ENCODE measurements at regions not wholly inside any gene's neighbourhood (a gene's known extent, or its start where the extent isn't known, plus 50 kb on each side); places are given as distances from the start of the nearest gene placed in this dataset.

GRCh38 chr15:99916668-99917223, 183.5 kb upstream of the LYSMD4 start:
- ATAC-seq = no peak
- TF ChIP-seq ARNTL (CRISPR knock-in tag; IDR thresholded peaks at IDR 0.05; ENCODE audit: borderline replicate concordance, low read depth) (no peak), ZFP30 (CRISPR knock-in tag; IDR thresholded peaks at IDR 0.05) (no peak), TCF4 (CRISPR knock-in tag; IDR thresholded peaks at IDR 0.05; ENCODE audit: borderline replicate concordance) (no peak), ESRRG (CRISPR knock-in tag; IDR thresholded peaks at IDR 0.05) (no peak), ZC3H10 (CRISPR knock-in tag; IDR thresholded peaks at IDR 0.05) (no peak), RARB (CRISPR knock-in tag; IDR thresholded peaks at IDR 0.05) (no peak), ISL1 (CRISPR knock-in tag; IDR thresholded peaks at IDR 0.05) (no peak), PATZ1 (CRISPR knock-in tag; IDR thresholded peaks at IDR 0.05; ENCODE audit: borderline replicate concordance) (no peak), OSR1 (CRISPR knock-in tag; IDR thresholded peaks at IDR 0.05) (no peak), CSDC2 (CRISPR knock-in tag; IDR thresholded peaks at IDR 0.05) (no peak), POU6F1 (CRISPR knock-in tag; IDR thresholded peaks at IDR 0.05; ENCODE audit: borderline replicate concordance, low read depth) (no peak), TSHZ2 (CRISPR knock-in tag; IDR thresholded peaks at IDR 0.05) (no peak), ZNF70 (CRISPR knock-in tag; IDR thresholded peaks at IDR 0.05) (no peak)

- ATAC-seq = no peak
- TF ChIP-seq ZNF70 (CRISPR knock-in tag; IDR thresholded peaks at IDR 0.05) (no peak), CSDC2 (CRISPR knock-in tag; IDR thresholded peaks at IDR 0.05) (no peak), ZNF565 (CRISPR knock-in tag; conservative IDR thresholded peaks at IDR 0.05; ENCODE audit: low read depth) (no peak), PATZ1 (CRISPR knock-in tag; IDR thresholded peaks at IDR 0.05; ENCODE audit: borderline replicate concordance) (no peak), ZFP30 (CRISPR knock-in tag; IDR thresholded peaks at IDR 0.05) (no peak), ARNTL (CRISPR knock-in tag; IDR thresholded peaks at IDR 0.05; ENCODE audit: borderline replicate concordance, low read depth) (no peak), TCF4 (CRISPR knock-in tag; IDR thresholded peaks at IDR 0.05; ENCODE audit: borderline replicate concordance) (no peak), SNAI2 (CRISPR knock-in tag; IDR thresholded peaks at IDR 0.05) (no peak), RARB (CRISPR knock-in tag; IDR thresholded peaks at IDR 0.05) (no peak), ZFP3 (CRISPR knock-in tag; IDR thresholded peaks at IDR 0.05) (no peak), POU6F1 (CRISPR knock-in tag; IDR thresholded peaks at IDR 0.05; ENCODE audit: borderline replicate concordance, low read depth) (no peak), CSRNP3 (CRISPR knock-in tag; IDR thresholded peaks at IDR 0.05) (no peak)
Measured at GRCh38 chr15:99914723-99915122, 181.5 kb upstream of the LYSMD4 start.

GRCh38 chr15:99911816-99912215, 178.6 kb upstream of the LYSMD4 start:
- no peak for ATAC-seq
- TF ChIP-seq ZC3H10 (CRISPR knock-in tag; IDR thresholded peaks at IDR 0.05) (no peak), PPARA (CRISPR knock-in tag; IDR thresholded peaks at IDR 0.05; ENCODE audit: borderline replicate concordance) (no peak), ZFP30 (CRISPR knock-in tag; IDR thresholded peaks at IDR 0.05) (no peak), TSHZ2 (CRISPR knock-in tag; IDR thresholded peaks at IDR 0.05) (no peak), CSRNP3 (CRISPR knock-in tag; IDR thresholded peaks at IDR 0.05) (no peak), SNAI2 (CRISPR knock-in tag; IDR thresholded peaks at IDR 0.05) (no peak), RARB (CRISPR knock-in tag; IDR thresholded peaks at IDR 0.05) (no peak)

Measured in SK-N-SH treated with all-trans-retinoic acid at 6 μM for 48 hours (cell line).